HG03378 (cell line): ENCODE measurements at regions not wholly inside any gene's neighbourhood (a gene's known extent, or its start where the extent isn't known, plus 50 kb on each side); places are given as distances from the start of the nearest gene placed in this dataset.

Source experiments
- ATAC-seq: cut with Tn5 transposase; IDR thresholded peaks from one replicate; pipeline ENCODE4 v1.9.1; 2021; ENCODE audit warnings: mild to moderate bottlenecking, moderate library complexity; ENCODE audit not compliant: unreplicated experiment

- ATAC-seq = no peak
Observed at GRCh38 chr4:37740546-37740945, 54.4 kb upstream of the RELL1 start.

GRCh38 chr4:37737466-37737865 lies 51.3 kb upstream of the RELL1 start:
- no peak for ATAC-seq
